ENCODE measurements at regions not wholly inside any gene's neighbourhood (a gene's known extent, or its start where the extent isn't known, plus 50 kb on each side); places are given as distances from the start of the nearest gene placed in this dataset.

DNA sequence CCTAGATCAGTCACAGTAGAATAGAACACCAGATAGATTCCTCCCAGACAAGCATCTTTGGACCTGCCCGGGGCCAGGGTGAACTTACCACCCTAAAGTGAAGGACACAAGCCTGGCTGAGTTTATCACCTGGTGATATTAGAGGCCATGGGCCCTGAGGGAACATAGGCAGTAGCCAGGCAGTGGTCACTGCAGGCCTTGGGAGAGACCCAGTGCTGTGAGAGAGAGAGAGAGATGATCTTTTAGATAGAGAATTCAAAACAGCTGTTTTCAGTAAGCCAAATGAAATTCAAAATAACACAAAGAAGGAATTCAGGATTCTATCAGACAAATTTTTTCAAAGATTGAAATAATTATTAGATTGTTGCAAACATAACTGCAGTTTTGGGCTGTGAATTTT is 1679.9 kb downstream of the EFNB2 start:
- DNase-seq: no peak

DNA sequence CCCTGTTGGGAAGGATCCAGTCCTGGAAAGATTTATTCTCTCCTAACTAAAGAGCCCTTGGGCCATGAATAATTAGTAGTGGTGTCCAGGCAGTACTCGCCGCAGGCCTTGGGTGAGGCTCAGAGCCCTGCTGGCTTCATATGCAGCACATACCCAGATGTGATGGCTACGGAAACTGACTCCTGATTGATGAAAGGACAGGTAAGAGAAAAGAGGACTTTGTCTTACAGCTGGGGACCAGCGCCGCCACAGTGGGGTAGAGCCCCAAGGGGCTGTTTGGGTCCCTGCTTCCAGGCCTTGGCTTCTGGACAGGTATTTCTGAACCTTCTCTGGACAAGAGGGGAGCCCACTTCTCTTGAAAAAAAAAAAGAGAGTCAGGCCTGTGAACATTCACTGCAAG is 1680.8 kb downstream of the EFNB2 start:
- no peak for DNase-seq

DNA sequence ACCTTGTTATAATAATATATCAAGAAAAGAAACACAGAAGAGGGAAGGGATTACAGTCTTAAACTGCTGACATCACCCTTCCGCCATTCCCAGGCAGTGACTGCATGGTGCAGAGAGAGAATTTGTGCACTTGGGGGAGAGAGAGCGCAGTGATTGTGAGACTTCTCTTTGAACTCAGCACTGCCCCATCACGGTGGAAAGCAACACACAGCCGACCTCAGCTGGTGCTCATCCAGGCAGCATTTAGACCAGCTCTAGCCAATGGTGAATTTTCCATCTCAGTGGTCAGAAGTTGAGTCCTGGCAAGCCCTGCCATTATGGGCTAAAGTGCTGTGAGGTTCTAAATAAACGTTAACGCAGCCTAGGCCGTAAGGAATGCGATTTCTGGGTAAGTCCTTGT is 1681.5 kb downstream of the EFNB2 start:
- no peak for DNase-seq

DNA sequence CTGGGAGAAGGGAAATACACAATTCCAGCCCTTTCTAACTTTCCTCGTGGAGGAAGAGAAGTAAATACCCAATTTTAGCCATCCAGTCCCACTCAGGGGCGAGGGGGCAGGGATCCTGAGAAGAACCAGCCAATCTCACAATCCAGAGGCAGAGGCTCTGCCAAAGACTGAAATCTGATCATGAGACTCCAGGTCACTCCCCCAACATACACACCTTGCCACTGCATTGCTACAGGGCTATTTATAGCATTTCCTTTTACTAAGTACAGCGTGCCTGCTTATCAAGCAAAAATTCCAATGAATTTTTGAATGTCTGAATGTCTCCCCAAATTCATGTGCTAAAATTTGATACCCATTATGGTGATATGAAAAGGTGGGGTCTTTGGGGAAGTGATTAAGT is 1687.5 kb downstream of the EFNB2 start:
- DNase-seq: no peak

DNA sequence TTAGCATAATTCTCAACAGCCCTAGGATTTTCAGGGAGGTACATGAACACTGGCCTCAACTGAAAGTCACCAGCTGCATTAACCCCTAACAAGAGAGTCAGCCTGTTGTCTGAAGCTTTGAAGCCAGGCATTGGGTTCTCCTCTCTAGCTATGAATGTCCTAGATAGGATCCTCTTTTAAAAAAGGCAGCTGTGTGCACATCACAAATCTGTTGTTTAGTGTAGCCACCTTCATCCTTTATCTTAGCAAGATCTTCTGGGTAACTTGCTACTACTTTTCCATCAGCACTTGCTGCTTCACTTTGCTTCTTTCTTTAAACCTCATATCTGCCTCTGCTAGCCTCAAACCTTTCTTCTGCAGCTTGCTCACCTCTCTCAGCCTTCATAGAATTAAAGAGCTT is 1692.1 kb downstream of the EFNB2 start:
- DNase-seq: no peak

DNA sequence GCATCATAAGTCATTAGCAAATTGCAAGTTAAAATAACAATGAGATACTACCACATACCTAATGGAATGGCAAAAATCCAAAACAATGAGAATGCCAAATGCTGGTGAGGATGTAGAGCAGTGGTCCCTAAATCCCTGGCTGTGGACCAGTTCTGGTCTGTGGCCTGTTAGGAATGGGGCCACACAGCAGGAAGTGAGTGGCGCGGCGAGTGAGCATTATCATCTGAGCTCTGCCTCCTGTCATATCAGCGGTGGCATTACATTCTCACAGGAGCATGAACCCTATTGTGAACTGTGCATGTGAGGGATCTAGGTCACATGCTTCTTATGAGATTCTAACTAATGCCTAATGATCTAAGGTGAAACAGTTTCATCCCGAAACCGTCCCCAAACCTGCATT is 1694.4 kb downstream of the EFNB2 start:
- no peak for DNase-seq

DNA sequence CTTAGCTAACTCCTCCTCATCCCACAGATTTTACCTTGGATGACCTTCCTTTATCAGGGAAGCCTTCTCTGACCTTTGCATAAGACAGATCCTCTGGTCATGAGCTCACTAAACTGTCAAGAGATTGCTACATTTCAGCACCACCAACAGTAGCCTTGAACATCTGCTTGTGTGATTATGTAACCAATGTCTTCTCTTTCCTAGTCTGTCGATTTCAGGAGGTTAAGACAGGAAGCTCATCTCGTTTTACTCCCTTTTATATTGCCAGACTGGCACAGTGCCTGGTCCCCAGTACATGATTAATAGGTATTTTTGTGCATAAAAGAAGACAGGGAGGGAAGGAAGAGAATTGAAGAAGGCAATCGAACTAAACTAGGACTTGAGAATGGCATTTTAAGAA is 1697.7 kb downstream of the EFNB2 start:
- no peak for DNase-seq

DNA sequence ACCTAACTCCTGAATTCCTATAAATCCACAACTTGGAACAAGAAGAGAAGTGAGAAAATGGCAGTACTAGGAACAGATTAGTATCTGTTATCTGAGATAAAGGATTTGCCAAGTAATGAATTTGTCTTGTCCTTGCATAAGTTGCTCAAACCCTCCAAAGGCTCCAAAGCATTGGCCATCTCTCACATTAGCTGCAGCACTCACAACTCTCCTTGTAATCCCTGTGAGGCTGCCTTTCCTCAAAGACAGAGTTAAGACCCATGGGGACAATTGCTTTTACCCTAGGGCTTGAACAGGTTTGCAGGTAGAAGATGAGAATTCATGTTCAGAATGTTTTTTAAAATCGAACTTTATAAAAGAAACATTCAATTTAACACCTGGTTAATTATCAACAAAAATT is 1702.2 kb downstream of the EFNB2 start:
- DNase-seq: no peak

DNA sequence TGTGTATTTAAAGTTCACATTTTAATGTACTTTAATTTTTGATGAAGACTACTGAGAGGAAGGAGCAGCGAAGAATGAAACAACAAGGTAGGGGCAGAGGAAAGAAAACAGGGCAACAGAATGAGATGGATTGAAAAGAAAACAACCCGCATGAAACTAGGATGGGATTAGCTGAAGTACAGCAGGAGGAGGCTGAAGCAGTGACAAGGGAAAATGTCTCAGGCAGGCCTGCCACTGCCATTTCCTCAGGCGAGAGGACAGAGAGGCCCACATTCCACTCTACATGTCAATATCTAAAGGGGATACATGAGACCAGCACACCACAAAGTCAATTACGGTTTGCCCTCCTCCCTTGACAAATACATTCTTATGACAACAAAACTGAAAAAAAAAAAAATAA is 1703.2 kb downstream of the EFNB2 start:
- no peak for DNase-seq

DNA sequence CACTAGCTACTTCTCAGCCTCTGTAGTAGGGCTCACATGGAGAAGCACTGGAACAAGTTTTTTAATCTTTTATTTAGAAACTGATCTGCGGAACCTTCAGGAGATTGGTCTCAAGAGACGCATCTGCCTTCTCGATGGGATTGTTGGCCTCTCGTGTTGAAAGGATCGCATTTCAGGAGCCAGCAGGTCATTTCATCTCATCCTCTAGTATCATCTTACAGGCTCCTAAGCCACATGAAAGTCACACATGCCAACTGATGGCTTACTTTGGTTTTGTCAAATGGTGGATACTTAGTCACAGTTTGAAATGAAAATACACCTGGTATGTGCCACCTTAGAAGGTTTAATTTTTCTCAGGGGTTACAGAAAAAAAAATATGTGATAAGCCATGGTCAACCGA is 1703.6 kb downstream of the EFNB2 start:
- DNase-seq: no peak

DNA sequence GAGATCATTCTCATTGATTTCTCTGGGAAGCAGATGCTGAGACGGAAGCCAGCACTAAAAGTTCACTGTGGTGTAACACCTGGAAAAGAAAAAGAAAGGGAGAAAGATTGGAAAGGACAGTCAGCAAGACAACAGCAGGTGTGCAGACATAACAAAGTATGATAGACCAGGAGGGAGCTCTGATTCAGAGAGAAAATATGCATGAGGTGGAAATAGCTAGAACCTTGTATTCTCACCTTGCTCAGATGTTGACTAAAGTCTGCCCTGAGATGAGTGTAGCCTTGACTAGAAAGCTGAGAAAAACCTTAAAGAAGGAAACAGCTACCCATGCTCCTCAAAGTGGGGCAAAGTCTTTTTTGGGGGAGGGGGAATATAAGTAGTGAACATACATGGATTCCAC is 1711.8 kb downstream of the EFNB2 start:
- DNase-seq: no peak

DNA sequence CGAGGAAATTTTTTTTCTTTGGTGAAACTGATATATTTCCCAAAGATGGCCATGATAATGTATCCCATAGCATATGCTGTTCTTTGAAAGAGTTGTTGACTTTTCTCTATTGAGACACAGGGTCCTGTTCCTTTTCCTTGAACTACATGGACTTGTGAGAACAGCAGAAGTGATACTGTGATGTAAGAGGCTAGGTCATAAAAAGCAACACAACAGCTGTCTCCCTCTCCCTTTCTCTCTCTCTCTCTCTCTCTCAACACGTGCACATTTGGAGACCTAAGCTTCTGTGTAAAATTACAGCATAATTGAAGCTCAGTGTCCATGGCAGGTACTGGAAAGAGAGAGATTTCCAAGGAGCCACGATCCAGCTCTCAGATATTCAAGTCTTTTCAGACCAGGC is 1712.4 kb downstream of the EFNB2 start:
- DNase-seq: no peak

DNA sequence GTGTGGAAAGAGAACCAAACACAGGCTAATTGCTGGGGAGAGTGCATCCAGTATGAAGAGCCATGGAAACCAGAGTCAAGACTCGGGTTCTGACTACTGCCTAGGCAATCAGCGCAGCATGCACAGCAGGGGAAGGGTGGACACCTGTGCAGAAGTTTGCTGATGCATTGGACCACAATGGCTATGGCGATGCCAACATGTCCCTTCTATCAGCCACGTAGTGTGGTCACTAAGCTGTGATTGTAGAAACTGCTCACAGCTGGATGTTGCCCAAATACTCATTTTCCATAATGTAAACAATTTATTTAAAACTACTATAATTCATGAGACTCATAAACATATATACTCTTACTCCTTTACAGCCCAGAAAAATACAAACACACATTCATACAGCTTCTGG is 1718.2 kb downstream of the EFNB2 start:
- DNase-seq: no peak

DNA sequence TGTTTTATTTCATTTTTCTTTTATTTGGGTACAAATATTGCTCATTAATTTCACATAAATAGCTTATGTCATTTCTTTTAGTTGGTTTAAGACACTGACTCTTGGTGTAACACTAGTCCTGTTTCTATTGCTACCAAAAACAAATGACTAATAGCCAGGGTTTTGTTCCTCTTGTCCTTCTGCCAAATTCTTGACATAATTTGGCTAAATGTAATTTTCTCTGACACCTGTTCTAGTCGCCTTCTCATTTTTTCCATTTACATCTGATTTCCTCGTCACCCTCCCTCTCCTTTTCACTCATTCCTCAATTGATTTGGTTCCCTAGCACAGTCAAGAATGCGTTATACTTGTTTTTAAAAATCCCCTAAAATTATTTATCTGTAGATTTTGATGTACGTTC is 1718.7 kb downstream of the EFNB2 start:
- no peak for DNase-seq

DNA sequence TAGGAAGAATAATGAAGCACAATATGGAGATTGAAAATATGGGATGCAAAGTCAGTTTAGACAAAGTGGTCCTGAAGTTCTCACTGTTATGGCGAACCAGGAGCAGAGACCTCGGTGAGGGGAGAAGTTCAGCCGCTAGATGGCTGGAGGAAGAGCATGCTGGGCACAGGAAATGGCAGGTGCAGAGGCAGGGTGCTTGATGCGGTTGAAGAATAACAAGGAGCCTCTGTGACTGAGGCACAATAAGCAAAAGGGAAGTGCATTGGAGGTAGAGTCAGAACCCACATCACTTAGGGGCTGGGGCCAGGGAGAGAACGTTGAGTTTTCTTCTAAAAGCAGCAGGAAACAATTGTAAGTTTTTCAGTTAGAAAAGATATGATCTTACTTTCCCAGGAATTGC is 1725.2 kb downstream of the EFNB2 start:
- DNase-seq: no peak

DNA sequence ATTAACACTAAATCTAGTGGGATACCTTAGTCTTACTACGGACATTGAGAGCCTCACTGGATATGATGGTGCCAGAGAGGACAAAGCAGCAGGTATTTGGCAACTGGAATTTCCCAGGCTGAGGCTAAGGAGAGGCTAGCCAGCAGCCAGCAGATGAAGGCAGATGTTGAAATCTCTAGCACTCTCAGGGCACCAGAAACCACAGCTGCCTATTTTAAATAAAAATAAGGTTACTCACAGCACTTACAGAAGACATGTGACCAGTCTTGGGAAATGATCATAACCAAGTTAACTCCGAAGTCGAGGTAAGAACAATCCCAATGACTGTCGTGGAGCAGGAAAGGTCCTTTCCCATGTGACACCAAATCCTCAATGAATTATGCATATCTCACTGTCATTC is 1726.0 kb downstream of the EFNB2 start:
- no peak for DNase-seq

DNA sequence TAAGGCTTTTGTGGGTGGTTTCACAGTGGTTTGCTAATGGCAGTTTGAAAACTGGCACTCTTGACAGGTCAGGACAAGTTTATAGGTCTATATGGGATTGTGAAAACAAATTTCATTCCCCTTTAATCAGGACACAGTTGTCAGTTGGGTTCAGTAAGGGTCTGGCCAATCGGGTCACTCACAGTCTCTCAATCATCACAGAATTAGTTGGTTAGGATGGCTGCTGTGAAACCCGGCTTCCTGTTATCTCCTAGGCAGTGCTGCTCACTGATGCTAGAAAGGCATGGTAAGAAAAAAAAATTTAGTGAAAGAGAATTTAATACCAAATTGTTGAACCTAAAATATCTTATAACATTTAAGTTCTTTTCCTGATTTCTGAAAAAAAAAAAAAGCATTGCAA is 1730.1 kb downstream of the EFNB2 start:
- no peak for DNase-seq

DNA sequence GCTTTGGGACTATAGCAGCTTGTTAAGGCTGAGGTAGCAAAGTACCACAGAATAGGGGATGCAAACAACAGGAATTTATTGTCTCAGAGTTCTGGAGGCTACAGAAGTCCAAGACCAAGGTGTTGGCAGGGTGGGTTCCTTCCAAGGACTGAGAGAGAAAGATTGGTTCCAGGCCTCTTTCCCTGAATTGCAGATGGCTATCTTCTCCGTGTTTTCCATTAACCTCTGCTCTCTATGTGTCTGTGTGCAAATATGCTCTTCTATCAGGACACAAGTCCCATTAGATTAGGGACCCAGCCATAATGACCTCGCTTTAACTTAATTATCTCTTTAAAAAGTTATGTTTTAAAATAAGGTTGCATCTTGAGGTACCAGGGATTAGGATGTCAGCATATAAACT is 1732.9 kb upstream of the SLC10A2 start:
- no peak for DNase-seq

DNA sequence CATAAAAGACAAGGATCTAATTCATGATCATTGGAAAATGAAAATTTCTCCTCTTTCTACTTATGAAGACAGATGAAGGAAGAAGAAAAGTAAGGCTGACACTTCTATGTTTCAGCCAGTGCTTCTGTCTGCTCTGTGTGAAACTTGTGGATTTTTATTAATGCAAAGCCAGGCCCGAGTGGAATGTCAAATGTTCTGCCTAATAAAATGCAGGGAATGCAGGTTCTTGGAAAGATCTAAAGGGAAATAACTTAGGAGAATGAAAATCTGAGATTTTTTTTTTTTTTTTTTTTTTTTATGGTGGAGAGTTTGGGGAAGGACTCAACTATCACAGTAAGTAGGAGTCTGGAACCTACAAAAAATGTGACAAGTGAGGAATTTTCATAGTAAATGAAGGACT is 1732.3 kb upstream of the SLC10A2 start:
- no peak for DNase-seq

DNA sequence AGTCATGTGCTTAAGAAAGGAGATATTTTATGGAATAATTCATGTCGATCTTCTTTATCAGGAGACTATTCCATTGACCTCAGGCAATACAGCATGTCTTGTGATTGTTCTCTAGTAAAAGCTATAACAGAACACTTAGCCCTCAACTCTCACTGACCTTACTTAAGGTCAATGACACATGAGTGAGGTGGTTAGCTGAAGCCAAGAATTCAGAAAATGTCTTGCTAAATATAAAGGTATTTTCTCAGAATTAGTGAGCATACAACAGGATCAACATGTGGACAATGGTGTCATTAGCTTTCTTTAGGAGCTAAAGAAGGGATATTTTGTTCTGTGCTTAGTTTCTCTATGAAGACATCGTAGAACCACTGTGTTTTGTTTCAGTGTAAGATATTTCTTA is 1730.4 kb upstream of the SLC10A2 start:
- no peak for DNase-seq

DNA sequence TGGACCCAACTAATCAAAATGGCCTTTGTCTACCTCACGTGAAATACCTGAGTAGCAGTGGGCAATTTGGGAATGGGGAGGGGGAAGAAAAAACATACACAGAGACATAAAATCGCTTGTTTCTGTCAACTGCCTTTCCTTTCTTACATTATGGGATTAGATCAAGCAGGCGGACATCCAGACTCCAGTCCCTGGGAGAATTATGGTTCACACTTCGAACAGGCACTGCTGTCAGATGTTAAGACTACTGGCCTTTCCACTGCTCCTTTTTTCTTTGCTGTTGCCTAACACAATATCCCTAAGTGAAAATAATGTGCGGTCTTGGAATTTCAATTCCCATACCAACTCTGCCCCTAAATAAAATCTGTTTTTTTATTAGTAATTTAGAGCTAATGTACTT is 1719.7 kb upstream of the SLC10A2 start:
- no peak for DNase-seq

DNA sequence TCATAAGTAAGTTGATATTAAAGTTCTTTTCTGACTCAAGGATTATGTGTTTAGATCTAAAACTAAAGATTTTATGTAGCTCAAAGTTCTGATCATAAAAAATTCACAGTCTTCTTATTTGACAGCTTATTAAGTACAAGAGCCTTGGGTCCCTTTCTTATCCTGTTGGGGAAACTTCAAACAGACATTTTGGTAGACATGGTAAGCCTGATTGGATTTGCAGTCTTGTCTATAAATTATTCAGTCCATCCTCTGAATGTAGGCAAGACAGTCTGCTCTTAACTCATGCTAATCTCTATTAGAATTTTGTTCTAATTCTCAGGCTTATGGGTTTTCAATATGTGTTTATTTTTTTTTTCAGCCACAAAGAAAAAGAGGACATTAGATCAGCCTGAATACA is 1718.7 kb upstream of the SLC10A2 start:
- no peak for DNase-seq

DNA sequence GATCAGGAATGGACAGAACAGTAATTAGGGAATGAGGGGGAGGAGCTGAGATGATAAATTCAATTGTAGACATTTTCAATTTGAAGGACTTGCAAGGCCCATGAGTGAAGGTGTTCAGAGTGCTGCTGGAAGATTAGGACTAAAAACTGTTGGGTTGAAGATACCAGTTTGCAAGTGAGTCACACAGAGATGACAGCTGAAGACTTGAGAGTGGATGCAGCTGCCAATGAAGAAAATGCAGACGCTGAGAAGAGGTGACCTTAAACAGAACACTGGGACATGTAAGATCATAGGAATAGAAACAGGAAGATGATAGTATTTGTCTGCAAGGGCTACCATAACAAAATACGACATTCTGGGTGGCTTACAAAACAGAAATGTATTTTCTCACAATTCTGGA is 1716.5 kb upstream of the SLC10A2 start:
- no peak for DNase-seq

DNA sequence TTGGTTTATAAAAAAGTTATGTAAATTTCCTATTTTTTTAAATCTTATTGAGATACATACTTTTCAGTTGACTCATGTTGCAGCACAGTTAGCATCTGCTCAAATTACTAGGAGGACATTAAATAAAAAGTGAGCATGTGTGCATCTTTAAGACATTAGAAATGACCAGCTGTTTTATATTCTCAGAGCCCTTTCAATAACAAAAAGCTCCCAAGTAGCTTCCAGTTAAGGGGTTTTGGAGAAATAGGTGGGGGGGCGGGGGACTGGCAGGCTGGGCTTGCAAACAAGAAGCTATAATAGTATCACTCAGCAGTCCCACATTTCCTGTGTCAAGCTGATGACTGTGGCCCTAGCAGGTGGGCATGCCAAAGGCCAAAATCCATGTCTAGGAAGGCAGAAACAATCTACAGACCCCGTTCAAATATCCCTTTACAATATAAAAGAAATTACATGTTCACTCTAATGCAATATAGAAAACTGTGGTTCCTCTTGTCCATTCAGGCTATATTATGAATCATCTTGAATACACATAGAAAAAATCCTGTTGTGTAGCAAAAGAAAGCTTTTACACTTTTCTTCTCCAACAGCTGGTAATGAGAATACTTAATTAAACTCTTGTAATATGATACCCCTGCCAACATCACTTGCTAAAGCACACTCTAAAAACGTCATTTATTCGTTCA is 1713.2 kb upstream of the SLC10A2 start:
- DNase-seq: no peak

DNA sequence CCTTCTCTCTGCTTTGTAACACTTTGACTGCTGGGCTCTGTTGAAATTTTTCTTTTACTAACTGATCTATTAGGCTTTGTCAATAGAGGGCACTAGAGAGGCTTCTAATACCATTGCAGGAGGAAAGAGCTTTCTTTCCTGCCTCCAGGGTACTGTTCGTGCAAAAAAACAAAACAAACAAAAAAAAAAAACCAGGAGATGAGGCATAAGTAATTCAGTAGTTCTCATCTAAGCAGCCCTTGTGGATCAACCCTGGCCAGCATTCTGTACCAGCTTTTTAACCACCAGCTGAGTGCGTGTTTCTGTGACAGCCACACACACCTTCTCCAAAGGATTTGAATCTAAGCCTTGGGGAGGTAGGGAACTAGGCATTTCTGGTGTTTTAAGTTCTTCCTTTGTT is 1707.6 kb upstream of the SLC10A2 start:
- no peak for DNase-seq

DNA sequence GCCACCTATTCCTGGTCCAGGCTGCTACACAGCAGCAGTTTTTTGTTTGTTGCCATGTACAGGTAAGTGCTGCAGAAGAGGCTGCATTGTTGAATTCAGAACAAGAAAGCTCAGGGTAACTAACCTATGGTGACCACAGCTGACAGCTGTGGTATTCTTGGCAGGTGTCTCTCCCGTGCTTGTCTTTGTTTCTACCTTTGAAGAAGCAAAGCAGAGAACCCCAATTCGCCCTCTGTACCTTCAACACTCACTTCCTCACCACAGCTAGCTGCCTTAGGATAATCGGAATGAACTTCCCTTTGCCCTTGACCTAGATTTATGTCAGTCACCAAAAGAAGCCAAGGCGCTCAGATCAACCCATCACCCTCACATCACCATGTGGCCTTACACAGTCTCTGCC is 1703.3 kb upstream of the SLC10A2 start:
- no peak for DNase-seq
